Naive B cell (primary cell): ENCODE measurements at regions not wholly inside any gene's neighbourhood (a gene's known extent, or its start where the extent isn't known, plus 50 kb on each side); places are given as distances from the start of the nearest gene placed in this dataset.
"Not testable (repeated sequence)": the region's sequence is repeated elsewhere in the genome, so short reads cannot be mapped to it uniquely, and the experiment has no call there.

Experiments used
- ATAC-seq, 2 donors: fragments of 150-1000 bp; cut with Tn5 transposase; 2 replicates each; pipeline ENCODE4 v1.10.0; 2021; ENCODE audit warnings: low read depth in 2 of 2, mild to moderate bottlenecking in 2 of 2, moderate library complexity in 2 of 2
- DNase-seq: peaks from one replicate; pipeline ENCODE4 v3.0.0; 2022
- H3K27ac Mint-ChIP-seq, 6 donors: one replicate each; pipeline ENCODE4 v1.8.0; 2020 to 2022; ENCODE audit warnings: mild to moderate bottlenecking in 6 of 6, mixed read lengths in 6 of 6, moderate library complexity in 5 of 6, inconsistent platforms in 2 of 6
- H3K27me3 Mint-ChIP-seq, 3 donors: one replicate each; pipeline ENCODE4 v1.8.0; 2021 to 2022; ENCODE audit warnings: mixed read lengths in 3 of 3, mild to moderate bottlenecking in 1 of 3
- H3K36me3 Mint-ChIP-seq, 2 donors: one replicate each; pipeline ENCODE4 v1.8.0; 2020 to 2022; ENCODE audit warnings: mixed read lengths in 2 of 2, inconsistent platforms in 1 of 2, mild to moderate bottlenecking in 1 of 2
- H3K4me1 Mint-ChIP-seq, 3 donors: one replicate each; pipeline ENCODE4 v1.8.0; 2020 to 2022; ENCODE audit warnings: mixed read lengths in 3 of 3, inconsistent platforms in 1 of 3, mild to moderate bottlenecking in 1 of 3, moderate library complexity in 1 of 3
- H3K4me3 Mint-ChIP-seq, 8 donors: one replicate each; pipeline ENCODE4 v1.8.0; 2020 to 2022; ENCODE audit warnings: mild to moderate bottlenecking in 8 of 8, mixed read lengths in 8 of 8, moderate library complexity in 8 of 8, inconsistent platforms in 2 of 8
- H3K9me3 Mint-ChIP-seq, 7 donors: one replicate each; pipeline ENCODE4 v1.8.0; 2020 to 2022; ENCODE audit warnings: mixed read lengths in 7 of 7, mild to moderate bottlenecking in 5 of 7, inconsistent platforms in 2 of 7, moderate library complexity in 1 of 7

DNA sequence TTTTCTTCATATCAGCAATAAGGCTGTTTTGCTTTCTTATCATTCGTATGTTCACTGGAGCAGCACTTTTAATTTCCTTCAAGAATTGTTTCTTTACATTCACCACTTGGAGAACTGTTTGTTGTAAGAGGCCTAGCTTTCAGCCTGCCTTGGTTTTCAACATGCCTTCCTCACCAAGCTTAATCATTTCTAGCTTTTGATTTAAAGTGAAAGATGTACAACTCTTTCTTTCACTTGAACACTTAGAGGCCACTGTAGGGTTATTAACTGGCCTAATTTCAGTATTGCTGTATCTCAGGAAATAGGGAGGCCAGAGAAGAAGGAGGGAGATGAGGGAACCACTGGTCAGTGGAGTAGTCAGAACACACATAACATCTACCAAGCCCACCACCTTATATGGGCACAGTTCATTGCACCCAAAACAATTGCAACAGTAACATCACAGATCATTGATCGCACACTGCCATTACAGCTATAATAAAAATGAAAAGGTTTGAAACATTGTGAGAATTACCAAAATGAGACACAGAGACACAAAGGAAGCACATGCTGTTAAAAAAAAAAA, 181.4 kb upstream of the TUBA3C start:
- Mint-ChIP-seq H3K4me3 (no peak overlapping the region), H3K4me1 (no peaks in the 10 kb centered on the region), H3K27me3 (no peaks in the 10 kb centered on the region), H3K36me3 (no peaks in the 10 kb centered on the region), H3K27ac (no peak overlapping the region), H3K9me3 (peaks cover 0 to 14% (median 4%) of the 10 kb centered on the region in 7 donors)
- no peak for ATAC-seq
- DNase-seq, result no peak

DNA sequence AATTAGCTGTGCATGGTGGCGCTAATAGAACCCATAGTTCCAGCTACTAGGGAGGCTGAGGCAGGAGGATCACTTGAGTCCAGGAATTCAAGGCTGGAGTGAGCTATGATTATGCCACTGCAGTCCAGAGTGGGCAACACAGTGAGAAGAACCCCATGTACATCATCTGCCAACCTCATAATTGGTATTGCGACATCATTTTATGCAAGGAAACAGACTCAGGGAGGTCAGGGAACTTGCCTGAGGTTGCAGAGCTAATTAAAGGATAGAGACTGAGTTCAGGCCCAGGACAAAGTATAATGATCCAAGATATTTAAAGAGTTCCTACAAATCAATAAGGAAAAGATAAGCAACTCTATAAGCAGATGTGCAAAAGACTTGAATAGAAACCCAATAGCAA, 178.1 kb upstream of the TUBA3C start:
- Mint-ChIP-seq H3K9me3 (peaks cover 4 to 18% (median 8%) of the 10 kb centered on the region in 7 donors), H3K4me3 (peak overlapping the region in 1 of 8 donors; percentile 25)
- DNase-seq, H3K4me1 Mint-ChIP-seq, ATAC-seq, H3K36me3 Mint-ChIP-seq, H3K27me3 Mint-ChIP-seq, H3K27ac Mint-ChIP-seq: not testable (repeated sequence)

DNA sequence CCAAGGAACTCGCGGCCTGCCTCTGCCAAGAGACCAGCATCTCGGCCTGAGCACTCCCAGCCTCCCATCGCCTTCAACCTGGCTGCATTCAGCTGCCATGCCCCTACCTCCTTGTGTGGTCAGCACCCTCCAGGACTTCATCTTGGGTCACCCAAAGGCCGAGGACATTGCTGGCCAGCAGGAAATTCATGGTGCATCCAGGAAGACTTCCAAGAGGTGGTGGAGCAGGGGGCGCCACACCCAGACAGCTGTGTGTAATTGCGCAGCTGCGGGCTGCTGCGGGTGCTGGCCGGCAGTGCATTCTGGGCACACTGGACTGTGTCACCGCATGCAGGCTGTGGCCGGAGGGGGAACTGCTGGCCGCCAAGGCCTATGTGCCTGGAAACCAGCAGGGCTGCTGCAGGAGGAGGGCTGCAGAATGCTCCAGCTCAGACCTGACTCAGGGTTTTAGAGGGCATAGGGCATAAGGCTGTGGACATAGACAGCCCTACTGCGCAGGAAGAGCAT, 164.3 kb upstream of the TUBA3C start:
- ATAC-seq, result no peak
- H3K36me3 Mint-ChIP-seq, result no peaks in the 10 kb centered on the region
- peaks cover 0 to 23% (median 0%) of the 10 kb centered on the region in 3 donors for H3K27me3 Mint-ChIP-seq
- peaks cover 0 to 7% (median 5%) of the 10 kb centered on the region in 3 donors for H3K4me1 Mint-ChIP-seq
- DNase-seq, result no peak
- H3K27ac Mint-ChIP-seq, result no peak overlapping the region
- H3K4me3 Mint-ChIP-seq, result no peak overlapping the region
- peaks cover 0 to 8% (median 2%) of the 10 kb centered on the region in 7 donors for H3K9me3 Mint-ChIP-seq

DNA sequence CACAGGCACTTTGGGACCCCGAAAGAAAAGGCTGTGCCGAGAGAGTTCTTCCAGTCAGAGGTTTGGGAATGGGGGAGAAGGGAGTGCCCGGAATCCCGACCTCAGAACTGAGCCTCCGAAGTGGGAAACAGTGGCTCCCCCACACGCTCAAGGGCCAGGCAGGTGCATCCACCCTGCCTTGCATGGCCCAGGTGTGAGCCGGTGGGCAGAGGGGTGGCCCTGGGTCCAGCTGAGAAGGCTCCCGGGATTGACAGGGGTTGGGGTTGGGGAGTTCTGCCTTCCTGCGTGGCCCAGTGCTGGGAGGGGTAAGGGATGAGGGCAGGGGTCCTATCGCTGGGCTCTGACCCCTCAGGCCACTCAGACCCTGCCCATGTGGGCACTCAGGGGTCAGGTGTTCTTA, 163.5 kb upstream of the TUBA3C start:
- ATAC-seq (no peak), DNase-seq (no peak)
- Mint-ChIP-seq H3K9me3 (peaks cover 0 to 8% (median 3%) of the 10 kb centered on the region in 7 donors), H3K27ac (no peak overlapping the region), H3K36me3 (no peaks in the 10 kb centered on the region), H3K4me1 (peaks cover 0 to 7% (median 5%) of the 10 kb centered on the region in 3 donors), H3K4me3 (peak overlapping the region in 6 of 8 donors; percentile 9 to 86 (median 74)), H3K27me3 (peaks cover 0 to 23% (median 0%) of the 10 kb centered on the region in 3 donors)

DNA sequence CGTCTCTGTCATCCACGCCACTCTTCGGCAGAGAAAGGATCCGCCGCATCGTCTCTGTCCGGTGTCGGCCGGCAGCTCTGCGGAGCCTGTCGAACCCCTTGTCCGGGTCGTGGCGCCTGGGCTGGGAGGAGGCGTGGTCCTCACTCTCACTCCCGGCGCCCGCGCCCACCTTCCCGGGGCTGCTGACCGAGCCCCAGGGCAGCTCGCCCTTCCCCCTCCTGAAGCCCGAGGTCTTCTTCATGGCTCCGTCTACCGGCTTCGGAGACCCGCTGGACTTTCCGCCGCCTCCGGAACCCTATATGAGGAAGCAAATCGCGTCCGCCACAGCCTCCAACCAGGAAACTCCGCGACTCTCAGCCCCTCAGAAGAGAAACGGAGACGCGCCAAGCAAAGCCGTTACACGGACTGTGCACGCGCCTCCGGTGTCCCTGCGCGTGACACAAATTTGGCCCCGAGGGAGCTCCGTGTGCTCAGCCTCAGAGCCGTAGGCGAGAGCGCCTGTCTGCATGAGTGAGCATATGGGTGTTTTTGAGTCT, 163.0 kb upstream of the TUBA3C start:
- H3K9me3 Mint-ChIP-seq, H3K36me3 Mint-ChIP-seq, H3K4me1 Mint-ChIP-seq, DNase-seq: not testable (repeated sequence)
- ATAC-seq, result peak; percentile 30 to 61
- H3K4me3 Mint-ChIP-seq, result peak overlapping the region in 6 of 8 donors; percentile 15 to 86 (median 74)
- H3K27ac Mint-ChIP-seq, result peak overlapping the region in 1 of 6 donors; percentile 18
- H3K27me3 Mint-ChIP-seq, result peaks cover 0 to 23% (median 0%) of the 10 kb centered on the region in 3 donors

DNA sequence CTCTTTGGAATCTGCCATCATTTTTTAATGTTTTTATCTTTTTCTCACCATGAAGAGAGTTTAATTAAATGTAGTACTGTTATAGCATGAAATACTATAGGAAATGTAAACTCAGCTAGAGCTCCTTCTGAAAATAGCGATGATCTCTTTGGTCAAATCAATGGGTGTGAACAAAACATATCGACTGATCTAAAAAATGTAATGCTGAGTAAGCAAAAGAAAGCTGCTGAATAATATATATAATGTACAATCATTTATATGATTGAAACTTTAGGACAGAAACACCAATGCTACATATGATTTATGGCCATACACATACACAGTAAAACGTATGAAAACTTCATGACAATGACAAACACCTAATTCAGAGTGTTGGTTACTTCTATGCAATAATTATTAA, 150.8 kb upstream of the TUBA3C start:
- no peak overlapping the region for H3K4me3 Mint-ChIP-seq
- DNase-seq (no peak), ATAC-seq (no peak)
- peaks cover 0 to 9% (median 0%) of the 10 kb centered on the region in 3 donors for H3K27me3 Mint-ChIP-seq
- H3K27ac Mint-ChIP-seq, result no peak overlapping the region
- H3K4me1 Mint-ChIP-seq, result no peaks in the 10 kb centered on the region
- H3K36me3 Mint-ChIP-seq, result no peaks in the 10 kb centered on the region
- H3K9me3 Mint-ChIP-seq, result peaks cover 0 to 6% (median 0%) of the 10 kb centered on the region in 7 donors

DNA sequence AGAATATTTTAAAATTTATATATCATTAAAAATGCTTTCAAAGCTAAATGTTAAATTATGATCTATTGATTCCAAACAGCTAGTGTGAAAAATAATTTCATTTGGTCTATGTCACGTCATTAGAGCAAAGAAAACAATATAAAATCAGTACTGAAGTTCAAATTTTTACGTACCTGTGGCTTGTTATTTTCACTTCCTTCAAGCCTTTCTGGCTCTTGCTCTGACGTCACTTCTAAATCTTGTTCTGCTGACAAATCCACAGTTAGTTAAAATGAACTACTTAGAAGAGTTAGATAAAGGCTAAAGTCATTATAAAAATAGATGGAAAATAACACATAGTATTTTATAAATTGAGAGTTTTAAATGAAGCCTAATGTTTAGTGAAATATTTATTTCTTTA, 147.7 kb upstream of the TUBA3C start:
- no peak overlapping the region for H3K27ac Mint-ChIP-seq
- no peak for DNase-seq
- H3K27me3 Mint-ChIP-seq, result peaks cover 0 to 6% (median 0%) of the 10 kb centered on the region in 3 donors
- peaks cover 0 to 8% of the 10 kb centered on the region in 2 donors for H3K36me3 Mint-ChIP-seq
- H3K4me3 Mint-ChIP-seq, result no peak overlapping the region
- H3K9me3 Mint-ChIP-seq, result peaks cover 1 to 9% (median 5%) of the 10 kb centered on the region in 7 donors
- ATAC-seq, result no peak
- no peaks in the 10 kb centered on the region for H3K4me1 Mint-ChIP-seq

DNA sequence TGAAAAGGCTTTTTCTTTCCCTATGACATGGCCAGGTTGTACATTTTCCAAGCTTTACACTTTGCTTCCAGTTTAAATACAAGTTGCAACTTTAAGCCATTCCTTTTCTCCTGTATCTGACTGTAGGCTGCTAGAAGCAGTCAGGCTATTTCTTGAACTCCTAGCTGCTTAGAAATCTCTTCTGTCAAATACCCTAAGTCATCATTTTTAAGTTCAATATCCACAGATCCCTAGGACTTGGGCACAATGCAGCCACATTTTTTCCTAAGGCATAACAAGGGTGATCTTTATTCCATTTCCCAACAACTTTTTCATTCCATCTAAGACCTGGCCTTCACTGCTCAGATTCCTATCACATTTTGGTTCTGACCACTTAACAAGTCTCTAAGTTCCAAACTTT, 142.7 kb upstream of the TUBA3C start:
- no peak for DNase-seq
- H3K9me3 Mint-ChIP-seq, result peaks cover 6 to 25% (median 9%) of the 10 kb centered on the region in 7 donors
- H3K36me3 Mint-ChIP-seq, result peaks cover 0 to 12% of the 10 kb centered on the region in 2 donors
- H3K4me3 Mint-ChIP-seq, result no peak overlapping the region
- no peak for ATAC-seq
- no peak overlapping the region for H3K27ac Mint-ChIP-seq
- H3K4me1 Mint-ChIP-seq, result no peaks in the 10 kb centered on the region
- H3K27me3 Mint-ChIP-seq, result peaks cover 0 to 6% (median 0%) of the 10 kb centered on the region in 3 donors

DNA sequence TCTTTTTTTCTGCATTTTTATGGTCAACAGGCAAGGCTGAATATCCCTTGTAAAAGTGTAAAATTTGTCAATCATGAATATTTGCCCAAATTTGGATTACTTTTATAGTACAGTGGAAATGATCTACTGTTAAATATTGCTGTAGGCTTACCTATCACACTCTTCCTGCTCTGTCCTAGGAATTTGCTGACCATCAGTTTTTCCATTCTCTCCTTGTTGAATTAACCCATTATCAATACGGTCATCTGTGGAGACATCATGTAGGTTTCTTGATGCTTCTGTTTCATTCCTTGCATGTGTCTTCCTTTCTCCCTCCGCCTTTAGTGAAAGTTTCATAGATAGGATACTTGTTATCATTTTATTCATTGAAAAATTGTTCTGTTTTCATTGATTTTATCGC, 139.6 kb upstream of the TUBA3C start:
- ATAC-seq, result no peak
- Mint-ChIP-seq H3K4me1 (no peaks in the 10 kb centered on the region), H3K27me3 (no peaks in the 10 kb centered on the region), H3K9me3 (peaks cover 6 to 25% (median 8%) of the 10 kb centered on the region in 7 donors), H3K4me3 (no peak overlapping the region), H3K27ac (no peak overlapping the region), H3K36me3 (peaks cover 0 to 12% of the 10 kb centered on the region in 2 donors)
- no peak for DNase-seq

DNA sequence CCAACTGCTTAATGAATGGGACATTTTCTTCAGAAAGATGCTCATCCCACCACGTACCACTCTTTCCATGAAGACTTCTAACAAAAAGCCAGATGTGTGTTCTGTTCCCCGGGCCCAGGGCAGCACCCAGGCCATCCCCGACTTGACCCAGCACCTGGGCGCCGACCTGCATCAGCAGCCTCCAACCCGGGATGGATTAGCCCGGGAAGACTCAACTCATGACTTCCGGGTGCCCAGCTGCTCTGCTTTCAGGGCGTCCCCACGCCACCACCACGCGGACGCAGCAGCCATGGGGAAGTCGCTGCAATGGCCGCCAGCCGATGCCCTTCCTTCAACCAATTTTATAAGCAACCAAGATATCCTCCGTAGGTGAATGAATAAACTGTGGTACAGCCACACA, 123.8 kb upstream of the TUBA3C start:
- no peaks in the 10 kb centered on the region for H3K4me1 Mint-ChIP-seq
- ATAC-seq (no peak), DNase-seq (no peak)
- H3K4me3 Mint-ChIP-seq, result no peak overlapping the region
- H3K27ac Mint-ChIP-seq, result no peak overlapping the region
- H3K9me3 Mint-ChIP-seq, result peaks cover 0 to 16% (median 9%) of the 10 kb centered on the region in 7 donors
- H3K27me3 Mint-ChIP-seq, result no peaks in the 10 kb centered on the region
- no peaks in the 10 kb centered on the region for H3K36me3 Mint-ChIP-seq

DNA sequence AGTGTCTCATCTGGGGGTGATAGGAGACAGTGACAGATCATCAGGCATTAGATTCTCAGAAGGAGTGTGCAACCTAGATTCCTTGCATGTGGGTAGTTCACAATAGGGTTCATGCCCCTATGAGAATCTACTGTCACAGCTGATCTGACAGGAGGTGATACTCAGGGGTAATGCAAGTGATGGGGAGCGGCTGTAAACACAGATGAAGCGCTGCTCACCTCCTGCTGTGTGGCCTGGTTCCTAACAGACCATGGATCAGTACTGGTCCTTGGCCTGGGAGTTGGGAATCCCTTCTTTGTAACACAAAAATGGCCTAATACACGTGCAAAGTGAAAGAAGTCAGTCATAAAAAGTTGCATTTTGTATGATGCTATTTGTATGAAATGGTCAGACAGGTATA, 107.6 kb upstream of the TUBA3C start:
- Mint-ChIP-seq H3K27me3 (no peaks in the 10 kb centered on the region), H3K9me3 (peaks cover 4 to 31% (median 12%) of the 10 kb centered on the region in 7 donors), H3K27ac (no peak overlapping the region), H3K36me3 (no peaks in the 10 kb centered on the region), H3K4me1 (no peaks in the 10 kb centered on the region), H3K4me3 (no peak overlapping the region)
- ATAC-seq (no peak), DNase-seq (no peak)

DNA sequence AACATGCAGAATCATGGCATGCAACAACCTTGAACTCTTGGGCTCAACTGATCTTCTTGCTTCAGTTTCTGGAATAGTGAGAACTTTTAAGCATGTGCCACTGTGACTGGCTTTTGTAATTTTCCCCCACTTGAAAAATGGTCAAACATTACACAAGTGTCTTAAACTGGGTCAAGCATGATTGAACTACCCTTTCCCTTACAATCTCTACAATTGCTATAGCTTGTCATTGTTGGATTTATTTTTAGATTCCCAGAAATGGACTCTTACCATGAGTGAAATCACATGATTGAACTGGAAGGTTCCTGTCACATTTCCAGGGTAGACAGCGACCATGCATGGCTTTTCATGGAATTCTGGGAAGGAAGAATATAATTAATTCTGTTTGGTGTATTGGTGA, 102.2 kb upstream of the TUBA3C start:
- DNase-seq (no peak), ATAC-seq (no peak)
- Mint-ChIP-seq H3K36me3 (no peaks in the 10 kb centered on the region), H3K4me3 (no peak overlapping the region), H3K4me1 (no peaks in the 10 kb centered on the region), H3K27ac (no peak overlapping the region), H3K27me3 (no peaks in the 10 kb centered on the region), H3K9me3 (peaks cover 6 to 29% (median 10%) of the 10 kb centered on the region in 7 donors)

DNA sequence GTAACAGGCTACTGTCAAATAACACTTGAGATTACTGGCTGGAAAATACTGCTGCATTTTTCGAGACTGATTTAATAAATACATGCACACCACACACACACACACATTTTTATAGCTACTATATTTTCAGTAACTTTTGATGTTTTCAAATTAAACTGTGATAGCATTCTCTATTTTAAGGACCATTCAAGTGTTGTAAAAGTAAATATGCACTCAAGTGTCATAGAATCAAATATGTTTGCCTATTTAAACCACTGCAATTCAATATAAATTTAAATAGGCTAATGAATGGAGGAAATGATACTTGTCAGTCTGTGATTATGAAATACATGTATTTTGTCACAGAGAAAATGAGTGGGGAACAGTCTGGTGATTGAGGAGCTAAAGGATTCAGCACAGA, 86.7 kb upstream of the TUBA3C start:
- H3K4me3 Mint-ChIP-seq, result no peak overlapping the region
- ATAC-seq, result no peak
- peaks cover 0 to 9% (median 4%) of the 10 kb centered on the region in 7 donors for H3K9me3 Mint-ChIP-seq

DNA sequence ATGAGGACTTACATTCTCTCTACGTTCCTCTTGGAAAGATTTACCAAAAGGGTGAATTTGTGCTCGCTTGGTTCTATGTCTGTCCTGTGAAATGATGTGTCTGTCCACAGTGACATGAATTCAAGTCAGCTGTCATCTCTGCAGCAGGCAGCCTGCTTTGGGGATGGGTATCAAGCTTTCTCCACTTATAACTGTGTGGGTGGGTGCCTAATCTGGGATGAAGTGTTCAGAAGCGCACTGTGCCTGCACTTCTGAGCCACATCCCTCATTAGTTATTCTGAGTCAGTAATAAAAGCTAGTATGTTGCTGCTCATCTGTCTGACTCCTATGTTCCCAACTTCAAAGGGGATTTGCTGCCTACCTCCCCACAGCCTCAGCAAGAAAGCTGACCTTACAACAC, 86.1 kb upstream of the TUBA3C start:
- Mint-ChIP-seq H3K27me3 (peaks cover 0 to 3% (median 0%) of the 10 kb centered on the region in 3 donors), H3K36me3 (peaks cover 0 to 7% of the 10 kb centered on the region in 2 donors), H3K9me3 (peaks cover 0 to 9% (median 4%) of the 10 kb centered on the region in 7 donors), H3K4me1 (no peaks in the 10 kb centered on the region), H3K4me3 (no peak overlapping the region), H3K27ac (no peak overlapping the region)
- DNase-seq (no peak), ATAC-seq (no peak)

More for the DNA sequence above, 86.7 kb upstream of the TUBA3C start:
- Mint-ChIP-seq H3K27me3 (peaks cover 0 to 3% (median 0%) of the 10 kb centered on the region in 3 donors), H3K27ac (no peak overlapping the region), H3K4me1 (no peaks in the 10 kb centered on the region), H3K36me3 (peaks cover 0 to 7% of the 10 kb centered on the region in 2 donors)
- DNase-seq, result no peak
